HG02970 (cell line): ENCODE measurements at regions not wholly inside any gene's neighbourhood (a gene's known extent, or its start where the extent isn't known, plus 50 kb on each side); places are given as distances from the start of the nearest gene placed in this dataset.
"Not testable (repeated sequence)": the region's sequence is repeated elsewhere in the genome, so short reads cannot be mapped to it uniquely, and the experiment has no call there.

Experiments used
- ATAC-seq: cut with Tn5 transposase; IDR thresholded peaks from one replicate; pipeline ENCODE4 v1.9.1; 2021; ENCODE audit warnings: mild to moderate bottlenecking, moderate library complexity, moderate number of reproducible peaks; ENCODE audit not compliant: unreplicated experiment, low FRiP score

DNA sequence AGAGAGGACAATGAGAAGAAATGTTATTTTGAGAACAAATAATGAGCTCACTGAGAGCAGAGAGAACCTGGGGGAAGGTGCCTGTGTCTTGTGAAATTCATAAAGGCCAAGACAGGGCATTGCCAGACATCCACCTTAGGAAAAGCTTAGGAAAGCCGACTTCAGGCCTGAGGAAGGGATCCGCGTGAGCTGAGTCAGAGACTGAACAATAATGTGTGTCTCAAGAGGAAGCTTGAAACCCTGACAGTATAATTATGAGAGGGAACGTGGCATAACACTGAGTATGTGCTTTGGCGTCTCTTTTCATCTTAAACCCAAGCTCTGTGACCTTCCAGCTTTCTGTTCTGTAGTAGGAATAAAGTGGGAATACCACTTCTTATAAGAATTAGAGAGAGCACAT lies 307.2 kb downstream of the ACTR3B start:
- ATAC-seq, result no peak

DNA sequence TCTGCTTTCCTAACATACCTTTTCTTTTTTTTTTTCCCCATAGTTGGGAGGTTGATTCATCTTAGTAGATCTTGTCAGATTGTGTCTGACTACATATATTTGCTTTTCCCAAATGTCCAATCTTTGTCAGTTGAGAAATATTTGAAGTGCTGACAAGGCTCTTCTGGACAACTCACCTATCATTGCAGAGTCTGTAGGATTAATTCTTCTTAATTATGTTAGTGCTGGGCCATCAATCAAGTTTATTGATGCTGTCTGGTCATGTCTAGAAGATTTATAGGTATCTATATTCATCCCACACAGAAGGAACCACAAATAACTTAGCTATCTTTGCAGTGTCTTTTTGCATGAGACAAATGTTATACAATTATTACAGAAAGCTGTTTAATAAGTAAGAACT lies 310.6 kb downstream of the ACTR3B start:
- no peak for ATAC-seq

DNA sequence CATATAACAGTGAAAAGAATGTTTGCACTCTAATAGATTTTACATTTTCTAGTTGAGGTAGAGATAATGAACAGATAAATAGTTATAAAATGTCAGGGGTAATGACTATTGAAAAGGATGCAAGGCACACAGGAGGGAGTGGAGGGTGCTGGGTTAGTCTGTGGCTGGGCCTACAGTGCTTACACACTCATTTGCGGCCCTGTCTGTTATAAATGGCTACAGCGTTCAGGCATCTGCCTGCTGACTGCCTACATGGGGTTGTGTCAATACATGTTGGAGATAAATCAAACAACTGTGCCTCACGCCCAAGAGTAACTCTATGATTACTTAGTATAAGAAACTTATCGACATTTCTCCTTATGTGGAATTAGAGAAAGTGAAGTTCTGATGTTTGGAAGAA lies 313.3 kb downstream of the ACTR3B start:
- no peak for ATAC-seq

DNA sequence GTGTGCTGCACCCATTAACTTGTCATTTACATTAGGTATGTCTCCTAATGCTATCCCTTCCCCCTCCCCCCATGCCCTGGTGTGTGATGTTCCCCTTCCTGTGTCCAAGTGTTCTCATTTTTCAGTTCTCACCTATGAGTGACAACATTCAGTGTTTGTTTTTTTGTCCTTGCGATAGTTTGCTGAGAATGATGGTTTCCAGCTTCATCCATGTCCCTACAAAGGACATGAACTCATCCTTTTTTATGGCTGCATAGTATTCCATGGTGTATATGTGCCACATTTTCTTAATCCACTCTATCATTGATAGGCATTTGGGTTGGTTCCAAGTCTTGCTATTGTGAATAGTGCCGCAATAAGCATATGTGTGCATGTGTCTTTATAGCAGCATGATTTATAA lies 316.7 kb downstream of the ACTR3B start:
- not testable (repeated sequence) for ATAC-seq

DNA sequence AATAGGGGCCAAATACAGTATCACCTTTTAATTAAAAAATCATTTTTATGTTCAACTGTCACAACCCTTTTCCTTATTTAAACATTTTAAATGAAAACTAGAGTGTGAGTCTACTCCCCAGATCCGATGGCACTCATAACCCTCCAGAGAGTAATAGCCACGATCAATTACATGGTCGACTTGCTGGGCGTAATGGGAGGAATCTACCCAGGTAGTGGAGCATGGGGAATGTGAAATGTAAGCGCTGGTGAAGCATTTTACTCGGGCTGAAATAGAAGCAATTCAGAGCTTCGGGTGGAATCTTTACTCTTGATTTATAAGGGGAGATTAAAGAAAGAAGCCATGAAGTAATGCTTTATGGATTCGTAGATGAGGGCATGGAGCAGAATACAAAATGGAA lies 321.9 kb downstream of the ACTR3B start:
- ATAC-seq, result no peak

DNA sequence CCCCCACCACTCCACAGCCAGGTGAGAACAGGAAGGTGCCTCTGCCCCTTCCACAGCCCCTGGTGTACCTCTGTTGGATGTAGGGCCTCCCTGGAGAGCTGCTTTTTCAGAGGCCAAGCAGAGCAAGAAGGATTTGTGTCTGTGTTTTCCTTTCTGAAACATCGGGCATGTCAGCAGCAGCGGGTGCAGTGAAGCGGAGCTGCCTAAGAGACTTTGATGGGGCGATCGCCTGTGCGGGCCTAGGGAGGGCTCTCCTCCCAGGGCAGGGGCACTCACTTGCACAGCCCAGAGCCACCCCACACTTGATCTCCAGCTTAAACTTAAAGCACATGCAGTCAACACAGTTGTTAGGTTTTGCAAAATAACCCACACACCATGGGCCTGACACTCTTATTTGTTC lies 324.7 kb downstream of the ACTR3B start:
- ATAC-seq, result no peak

DNA sequence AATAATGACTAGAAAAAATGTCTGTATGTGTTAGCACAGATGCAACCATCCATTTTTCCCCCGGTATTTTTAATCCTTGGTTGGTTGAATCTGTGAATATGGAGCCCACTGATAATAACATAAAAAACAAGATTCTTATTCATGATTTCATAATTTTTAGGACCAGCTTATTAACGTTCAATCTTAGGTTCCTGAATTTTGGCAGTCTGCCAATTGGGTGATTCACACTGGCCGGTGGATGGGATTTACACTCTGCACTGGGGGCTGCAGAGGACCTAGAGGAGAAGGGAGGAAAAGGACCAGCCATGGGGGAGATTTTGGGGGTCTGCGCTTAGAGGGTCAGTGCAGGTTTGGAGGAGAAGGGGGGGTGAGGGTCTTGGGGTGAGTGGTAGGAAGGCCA lies 327.9 kb downstream of the ACTR3B start:
- ATAC-seq, result no peak

DNA sequence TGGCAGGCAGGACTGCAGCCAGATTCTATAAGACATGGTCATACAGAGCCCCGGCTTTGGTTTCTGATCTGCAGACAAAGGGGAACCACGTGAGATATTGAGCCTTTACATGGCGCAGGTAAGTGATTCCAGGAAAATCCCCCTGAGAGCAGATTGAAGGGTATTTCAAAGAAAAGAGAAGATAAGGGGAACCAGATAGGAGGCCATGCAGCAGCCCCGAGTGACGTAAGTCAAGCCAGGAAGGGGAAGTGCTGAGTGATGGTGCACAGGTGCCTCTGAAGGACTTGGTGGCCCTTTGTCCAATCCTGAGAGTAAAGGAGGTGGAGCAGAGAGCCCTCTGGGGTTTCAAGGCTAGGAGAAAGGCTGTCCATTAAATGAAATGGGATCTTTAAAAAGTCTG lies 329.0 kb downstream of the ACTR3B start:
- ATAC-seq, result no peak

DNA sequence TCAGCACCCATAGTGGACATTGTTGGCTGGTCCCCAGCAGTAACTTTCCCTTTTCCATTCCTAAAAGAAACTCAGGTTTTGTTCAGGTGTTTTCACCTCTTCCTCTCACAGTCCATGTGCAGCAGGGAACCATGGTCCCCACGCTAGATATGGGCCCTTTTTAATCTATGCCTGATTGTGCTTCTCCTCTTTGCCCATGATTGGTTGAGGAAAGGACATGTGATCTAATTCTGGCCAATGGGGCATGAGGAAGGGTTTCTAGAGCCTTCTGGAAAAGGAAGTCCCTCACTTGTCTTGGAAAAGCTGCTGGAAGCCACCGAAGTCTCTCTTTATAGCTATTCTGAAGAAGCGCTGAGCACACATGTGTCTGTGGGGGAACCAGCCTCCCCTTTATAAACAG lies 330.7 kb downstream of the ACTR3B start:
- ATAC-seq, result no peak

DNA sequence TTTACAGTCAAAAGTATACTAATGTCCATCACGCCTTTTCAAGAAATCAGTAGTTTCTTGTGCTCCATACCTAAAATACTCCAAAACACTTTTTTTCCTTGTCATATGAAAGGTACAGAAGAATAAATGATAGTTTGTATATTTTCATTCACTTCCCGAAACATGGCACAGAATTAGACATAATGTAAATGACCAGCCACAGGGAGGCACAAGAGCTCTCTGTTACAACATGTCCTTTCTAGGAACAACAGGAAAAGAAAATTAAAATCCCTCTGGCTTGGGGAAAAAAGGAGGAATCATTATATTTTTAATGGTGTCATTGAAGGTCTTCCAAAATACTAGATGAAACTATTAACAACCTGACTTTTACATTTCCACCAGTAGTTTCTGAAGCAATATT lies 331.2 kb downstream of the ACTR3B start:
- ATAC-seq, result no peak

DNA sequence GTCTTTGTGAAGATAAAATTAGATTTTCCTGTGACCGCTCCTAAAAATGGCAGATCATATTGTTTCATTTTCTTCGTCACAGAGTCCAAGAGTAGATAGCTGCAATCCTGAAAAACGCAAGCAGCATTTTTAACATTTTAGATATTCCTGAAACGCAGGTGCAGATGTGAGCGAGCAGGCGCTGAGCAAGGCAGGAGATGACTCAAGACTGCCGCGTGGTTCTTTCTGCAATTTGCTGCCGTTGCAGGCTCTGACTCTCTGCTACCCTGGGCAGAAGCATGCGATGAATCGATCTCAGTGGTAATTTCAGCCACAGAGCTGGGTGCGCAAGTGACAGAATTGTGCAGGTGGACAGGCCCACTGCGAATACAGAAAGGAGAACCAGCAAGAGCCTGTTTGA lies 331.9 kb downstream of the ACTR3B start:
- ATAC-seq, result no peak

DNA sequence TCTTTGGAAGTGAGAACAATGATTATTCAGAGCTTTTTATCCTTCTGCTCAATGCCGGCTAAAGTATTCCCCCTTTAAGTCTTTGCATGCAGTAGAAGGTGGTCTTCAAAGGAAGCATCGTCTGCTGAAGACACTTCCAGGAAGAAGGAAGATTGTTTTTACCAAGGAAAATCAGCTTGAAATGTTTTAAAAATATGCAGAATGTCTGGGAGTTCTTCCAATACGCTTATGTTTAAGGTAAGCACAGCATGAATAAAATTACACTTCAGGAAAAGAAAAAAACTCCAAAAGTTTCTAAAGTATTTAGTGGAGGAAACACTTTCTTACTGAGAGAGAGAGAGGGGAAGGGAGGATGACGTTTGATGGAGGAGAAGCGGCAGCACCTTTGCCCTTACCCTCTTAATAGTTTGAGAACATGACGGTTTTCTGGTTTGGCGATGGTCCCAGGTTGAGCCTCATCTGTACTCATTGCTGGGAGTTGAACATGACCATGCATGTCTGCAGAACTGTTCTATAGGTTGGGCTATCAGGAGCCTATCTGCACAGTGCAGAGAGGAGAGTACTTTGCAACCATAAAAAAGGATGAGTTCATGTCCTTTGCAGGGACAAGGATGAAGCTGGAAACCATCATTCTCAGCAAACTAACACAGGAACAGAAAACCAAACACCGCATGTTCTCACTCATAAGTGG lies 338.1 kb downstream of the ACTR3B start:
- ATAC-seq, result no peak

DNA sequence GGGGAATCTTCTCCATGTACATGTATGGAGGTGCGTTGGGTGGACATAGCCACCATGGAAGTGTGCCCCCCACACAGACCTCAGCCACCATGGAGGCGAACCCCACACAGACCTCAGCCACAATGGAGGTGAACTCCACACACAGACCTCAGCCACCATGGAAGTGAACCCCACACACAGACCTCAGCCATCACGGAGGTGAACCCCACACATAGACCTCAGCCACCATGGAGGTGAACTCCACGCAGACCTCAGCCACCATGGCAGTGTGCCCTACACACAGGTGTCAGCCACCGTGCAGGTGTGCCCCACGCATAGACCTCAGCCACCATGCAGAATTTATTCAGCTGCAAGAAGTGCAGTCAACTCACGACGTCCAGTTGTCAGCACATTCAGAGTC lies 339.7 kb downstream of the ACTR3B start:
- ATAC-seq, result no peak

DNA sequence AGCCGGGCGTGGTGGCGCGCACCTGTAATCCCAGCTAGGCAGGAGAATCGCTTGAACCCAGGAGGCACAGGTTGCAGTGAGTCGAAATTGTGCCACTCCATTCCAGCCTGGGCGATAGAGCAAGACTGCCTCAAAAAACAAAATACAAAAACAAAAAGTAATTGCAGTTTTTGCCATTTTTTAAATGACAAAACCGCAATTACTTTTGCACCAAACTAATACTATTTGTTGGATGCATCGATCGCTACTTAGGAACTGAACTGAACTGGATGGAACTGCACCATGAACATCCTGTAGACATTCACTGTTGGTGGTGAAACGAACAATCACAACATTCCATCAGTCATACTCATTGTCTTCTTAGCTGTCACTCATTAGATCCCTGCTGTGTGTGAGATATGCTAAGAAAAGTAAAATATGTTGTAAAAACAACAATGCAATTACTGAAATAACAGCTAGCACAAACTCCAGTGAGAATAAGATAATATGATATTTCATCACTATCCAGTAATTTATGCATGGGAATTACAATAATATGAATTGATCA lies 341.2 kb downstream of the ACTR3B start:
- no peak for ATAC-seq

DNA sequence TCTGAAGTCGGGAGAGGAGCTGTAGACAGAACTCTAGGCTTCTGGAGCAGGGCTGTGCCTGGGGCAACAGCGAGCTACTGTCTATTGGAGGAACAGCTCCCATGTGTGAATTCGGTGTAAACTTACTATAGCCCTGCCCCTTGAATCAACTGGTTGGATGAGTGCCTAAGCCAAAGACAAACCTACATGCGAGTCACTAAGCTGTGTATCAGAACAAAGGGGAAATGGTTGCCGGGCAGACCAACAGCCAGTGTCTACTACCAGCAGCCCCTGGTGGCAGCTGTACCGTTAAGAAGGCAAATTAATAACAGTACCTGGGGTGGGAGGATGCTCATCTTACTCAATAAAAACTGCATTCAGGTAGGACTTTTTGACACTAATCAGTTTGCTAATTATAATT lies 343.6 kb downstream of the ACTR3B start:
- ATAC-seq, result no peak

DNA sequence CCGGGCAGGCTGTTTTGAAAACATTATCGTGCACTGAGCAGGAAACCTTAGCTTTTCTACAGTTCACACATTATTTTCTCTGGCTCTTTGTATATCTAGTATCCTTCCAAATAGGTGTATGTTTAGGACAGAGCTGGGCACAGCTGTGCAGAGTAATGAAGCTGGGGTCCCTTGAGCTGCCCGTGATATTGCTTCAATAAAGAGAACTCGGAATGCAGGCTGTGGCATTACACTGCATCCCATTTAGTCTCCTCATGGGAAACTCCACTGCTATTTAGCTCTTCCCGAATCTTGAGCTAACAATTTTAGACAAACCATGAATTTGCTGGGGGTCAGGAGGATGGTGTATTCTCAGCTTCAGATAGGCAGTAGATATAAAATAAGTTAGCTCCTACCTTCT lies 348.3 kb downstream of the ACTR3B start:
- ATAC-seq, result no peak

DNA sequence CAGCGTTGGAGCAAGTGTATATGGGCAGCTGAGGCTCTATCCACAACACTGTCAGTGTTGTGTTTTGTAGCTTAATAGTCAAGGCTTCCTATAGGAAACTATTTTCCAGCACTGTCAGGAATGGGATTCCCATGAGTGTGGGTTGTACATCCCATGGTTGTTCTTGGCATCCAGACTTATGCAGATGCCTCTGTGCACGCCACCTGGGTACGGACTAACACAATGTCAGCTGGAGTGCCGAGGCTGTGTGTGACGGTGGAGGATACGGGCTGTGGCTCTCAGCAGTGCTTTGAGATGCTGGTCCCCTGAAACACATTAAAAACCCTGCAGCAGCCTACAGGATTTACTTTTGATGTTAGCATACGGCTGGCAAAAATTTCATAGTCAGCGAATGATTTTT lies 350.0 kb downstream of the ACTR3B start:
- ATAC-seq, result no peak

DNA sequence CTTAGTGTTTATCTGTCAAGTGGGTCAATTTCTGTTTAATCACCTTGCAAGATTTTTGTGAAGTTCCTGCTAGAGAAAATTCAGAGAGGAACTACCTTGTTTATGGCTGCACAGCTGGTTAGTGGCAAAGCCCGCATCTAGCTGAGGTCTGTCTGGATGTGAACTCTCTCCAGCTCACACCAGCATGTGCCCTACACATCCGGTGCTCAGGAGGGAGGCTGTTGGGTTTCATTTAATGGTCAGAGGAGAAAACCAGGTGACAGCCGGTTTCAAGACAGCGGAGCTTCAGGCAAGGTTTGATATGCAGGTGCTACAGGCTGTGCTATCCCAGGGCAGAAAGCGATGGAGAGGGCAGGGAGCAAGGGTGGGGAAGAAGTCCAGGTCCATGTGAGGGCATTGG lies 351.1 kb downstream of the ACTR3B start:
- no peak for ATAC-seq

DNA sequence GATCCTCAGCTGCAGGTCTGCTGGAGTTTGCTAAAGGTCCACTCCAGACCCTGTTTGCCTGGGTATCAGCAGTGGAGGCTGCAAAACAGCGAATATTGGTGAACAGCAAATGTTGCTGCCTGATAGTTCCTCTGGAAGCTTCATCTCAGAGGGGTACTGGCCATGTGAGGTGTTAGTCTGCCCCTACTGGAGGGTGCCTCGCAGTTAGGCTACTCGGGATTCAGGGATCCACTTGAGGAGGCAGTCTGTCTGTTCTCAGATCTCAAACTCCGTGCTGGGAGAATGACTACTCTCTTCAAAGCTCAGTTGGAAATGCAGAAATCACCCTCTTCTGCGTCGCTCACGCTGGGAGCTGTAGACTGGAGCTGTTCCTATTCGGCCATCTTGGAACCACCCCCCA lies 362.7 kb downstream of the ACTR3B start:
- ATAC-seq, result not testable (repeated sequence)

DNA sequence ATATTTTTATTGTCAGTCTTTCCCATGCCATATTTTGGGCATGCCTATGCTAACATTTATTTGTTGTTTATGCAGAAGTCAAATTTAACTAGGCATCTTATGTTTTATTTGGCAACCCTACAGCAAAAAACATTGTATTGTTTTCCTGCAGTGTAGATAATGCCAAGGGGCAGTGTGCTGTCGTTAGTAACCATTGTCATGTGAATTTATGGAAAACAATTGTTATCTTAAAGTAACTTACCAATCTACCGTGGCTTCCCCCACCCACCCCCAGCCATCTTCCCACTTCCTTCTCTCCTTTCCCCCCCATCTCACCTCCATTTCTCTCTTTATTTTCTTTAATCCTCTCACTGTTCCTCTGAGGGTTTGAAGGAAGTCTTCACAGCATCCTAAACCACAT lies 370.5 kb downstream of the ACTR3B start:
- no peak for ATAC-seq

DNA sequence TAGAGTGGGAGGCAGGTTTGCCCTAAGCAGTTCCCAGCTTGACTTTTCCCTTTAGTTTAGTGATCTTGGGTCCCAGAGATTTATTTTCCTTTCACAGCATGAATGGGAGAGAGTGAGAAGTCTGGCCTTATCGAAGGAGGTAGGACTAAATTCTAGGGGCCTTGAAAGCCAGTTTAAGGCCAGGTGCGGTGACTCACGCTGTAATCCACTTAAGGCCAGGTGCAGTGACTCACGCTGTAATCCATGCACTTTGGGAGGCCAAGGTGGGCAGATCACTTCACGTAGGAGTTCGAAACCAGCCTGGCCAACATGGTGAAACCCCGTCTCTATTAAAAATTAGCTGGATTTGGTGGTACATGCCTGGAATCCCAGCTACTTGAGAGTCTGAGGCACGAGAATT lies 392.2 kb downstream of the ACTR3B start:
- no peak for ATAC-seq

DNA sequence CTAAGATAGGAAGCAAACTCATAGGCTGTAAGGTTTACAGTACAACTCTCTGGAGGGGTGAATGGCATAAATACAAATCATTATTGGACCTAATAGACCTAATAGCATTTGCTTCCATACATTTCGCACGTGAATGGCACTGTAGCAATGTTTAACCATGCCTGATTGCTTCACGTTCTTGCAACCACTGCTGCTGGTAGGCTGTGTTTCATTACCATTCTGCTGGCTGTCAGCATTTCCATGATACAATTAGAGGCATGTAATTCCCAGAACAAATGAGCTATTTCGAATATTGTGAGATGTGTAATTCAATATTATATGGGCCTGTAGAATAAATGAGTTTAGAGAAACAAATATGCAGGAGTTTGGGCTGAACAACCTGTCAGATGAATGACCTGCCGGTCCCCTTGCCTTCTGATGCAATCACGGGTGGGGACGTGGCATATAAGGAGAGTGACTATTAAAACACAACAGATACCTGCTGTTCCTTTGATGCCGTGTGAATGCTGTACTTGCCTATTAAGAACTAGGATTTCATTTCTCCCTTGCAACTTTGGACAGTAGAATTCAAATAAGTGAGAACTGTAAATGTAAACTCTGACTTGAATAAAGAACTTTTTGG lies 393.4 kb downstream of the ACTR3B start:
- ATAC-seq, result no peak
